HG03354 (cell line): ENCODE measurements at regions not wholly inside any gene's neighbourhood (a gene's known extent, or its start where the extent isn't known, plus 50 kb on each side); places are given as distances from the start of the nearest gene placed in this dataset.
A peak's percentile ranks its signal among the peaks of the same experiment; 100 is the strongest.
"Not testable (repeated sequence)": the region's sequence is repeated elsewhere in the genome, so short reads cannot be mapped to it uniquely, and the experiment has no call there.

Source experiments
- ATAC-seq: cut with Tn5 transposase; IDR thresholded peaks from one replicate; pipeline ENCODE4 v1.9.1; 2021; ENCODE audit warnings: mild to moderate bottlenecking; ENCODE audit not compliant: unreplicated experiment, poor library complexity, severe bottlenecking

DNA sequence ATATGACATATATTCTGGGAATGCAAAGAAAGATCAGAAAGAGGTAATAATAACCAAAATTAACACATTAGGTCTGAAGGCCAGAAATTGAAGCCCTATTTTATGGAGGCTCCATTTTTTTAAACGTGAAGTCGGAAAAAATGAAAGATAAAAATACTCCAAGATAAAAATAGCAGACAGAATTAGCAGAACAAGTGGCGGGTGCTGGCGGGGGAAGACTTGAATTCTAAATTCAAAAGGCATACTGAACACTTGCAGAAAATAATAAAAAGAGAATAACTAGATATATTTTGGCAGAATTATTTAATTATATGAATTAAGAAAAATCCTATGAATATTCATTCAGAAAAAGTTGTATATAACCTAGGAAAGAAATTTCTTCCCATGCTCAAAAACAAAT is 543.7 kb upstream of the ACO1 start:
- no peak for ATAC-seq

- no peak for ATAC-seq
These were observed 536.5 kb upstream of the ACO1 start for GRCh38 chr9:31847963-31848362.

DNA sequence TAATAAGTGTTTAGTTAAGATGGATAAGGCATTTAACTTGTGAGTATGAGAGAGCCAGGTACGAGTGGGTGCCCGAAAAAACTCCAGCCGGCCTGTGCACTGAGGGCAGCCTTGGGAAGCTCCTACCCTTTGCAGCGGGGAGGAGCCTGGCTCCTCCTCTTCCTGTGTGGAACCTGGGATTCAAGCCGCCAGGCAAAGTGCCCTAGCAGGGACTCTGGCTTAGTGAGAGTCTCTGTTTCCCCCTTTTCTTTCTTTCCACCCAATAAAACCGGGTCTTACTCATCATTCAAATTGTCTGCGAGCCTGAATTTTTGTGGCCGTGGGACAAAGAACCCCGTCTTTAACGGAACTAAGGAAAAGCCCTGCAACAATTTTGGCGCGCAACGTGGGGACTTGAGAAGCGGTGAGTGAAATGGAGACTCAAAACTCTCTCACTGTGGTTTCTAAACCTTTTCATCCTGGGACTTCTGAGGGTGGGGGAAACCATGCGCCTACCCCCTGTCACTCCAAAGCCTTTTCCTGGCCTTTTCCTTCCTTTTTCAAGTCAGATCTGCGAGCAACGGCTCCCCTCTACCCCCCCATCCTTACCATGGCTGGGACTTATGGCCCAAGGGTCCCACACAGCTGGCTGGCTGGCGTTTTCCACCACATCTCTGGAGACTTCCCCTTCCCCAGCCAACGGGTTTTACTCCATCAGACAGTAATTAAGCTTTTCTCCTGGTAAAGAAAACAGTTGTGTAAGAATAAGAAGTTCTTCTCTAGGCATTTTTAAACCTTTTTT is 535.7 kb upstream of the ACO1 start:
- no peak for ATAC-seq

GRCh38 chr9:31854187-31854586 is 530.3 kb upstream of the ACO1 start:
- ATAC-seq, result no peak

DNA sequence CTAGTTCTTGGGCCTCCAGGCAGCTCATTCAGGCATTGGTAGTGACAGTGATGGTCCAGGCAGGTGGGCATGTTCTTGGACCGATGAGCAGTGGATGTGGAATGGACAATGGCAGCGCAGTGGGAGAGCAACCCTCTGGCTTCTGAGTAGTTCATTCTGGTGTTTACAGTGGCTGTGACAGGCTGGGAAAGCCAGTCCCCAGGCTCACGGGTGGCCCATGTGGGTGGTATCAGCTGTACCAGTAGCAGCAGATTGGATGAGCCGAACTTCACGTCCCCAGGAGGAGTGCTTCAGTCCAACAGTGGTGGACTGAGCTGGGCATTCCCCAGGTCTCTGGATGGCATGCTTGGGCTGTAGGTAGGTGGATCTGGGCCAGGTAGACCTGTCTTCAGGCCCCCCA is 515.6 kb upstream of the ACO1 start:
- no peak for ATAC-seq

DNA sequence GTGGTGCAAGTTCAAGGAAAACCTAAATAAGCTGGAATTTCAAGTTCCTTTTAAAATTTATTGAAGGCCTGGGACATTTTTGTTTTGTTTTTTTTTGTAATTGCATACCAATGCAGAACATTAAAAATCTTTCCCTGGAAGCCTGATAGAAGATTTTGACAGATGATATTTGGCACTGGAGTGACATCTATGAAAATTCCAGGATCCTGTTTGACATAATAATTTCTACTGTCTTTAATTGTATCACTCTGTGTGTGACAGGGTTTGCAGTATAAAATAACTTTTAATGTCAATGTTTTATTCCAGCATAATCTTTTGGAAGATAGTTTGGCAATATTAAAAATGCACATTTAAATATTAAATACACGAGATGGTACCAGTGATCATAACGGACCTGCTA is 514.2 kb upstream of the ACO1 start:
- ATAC-seq, result no peak

GRCh38 chr9:31873722-31874121 is 510.7 kb upstream of the ACO1 start:
- no peak for ATAC-seq

GRCh38 chr9:31894008-31894407 is 490.4 kb upstream of the ACO1 start:
- no peak for ATAC-seq

DNA sequence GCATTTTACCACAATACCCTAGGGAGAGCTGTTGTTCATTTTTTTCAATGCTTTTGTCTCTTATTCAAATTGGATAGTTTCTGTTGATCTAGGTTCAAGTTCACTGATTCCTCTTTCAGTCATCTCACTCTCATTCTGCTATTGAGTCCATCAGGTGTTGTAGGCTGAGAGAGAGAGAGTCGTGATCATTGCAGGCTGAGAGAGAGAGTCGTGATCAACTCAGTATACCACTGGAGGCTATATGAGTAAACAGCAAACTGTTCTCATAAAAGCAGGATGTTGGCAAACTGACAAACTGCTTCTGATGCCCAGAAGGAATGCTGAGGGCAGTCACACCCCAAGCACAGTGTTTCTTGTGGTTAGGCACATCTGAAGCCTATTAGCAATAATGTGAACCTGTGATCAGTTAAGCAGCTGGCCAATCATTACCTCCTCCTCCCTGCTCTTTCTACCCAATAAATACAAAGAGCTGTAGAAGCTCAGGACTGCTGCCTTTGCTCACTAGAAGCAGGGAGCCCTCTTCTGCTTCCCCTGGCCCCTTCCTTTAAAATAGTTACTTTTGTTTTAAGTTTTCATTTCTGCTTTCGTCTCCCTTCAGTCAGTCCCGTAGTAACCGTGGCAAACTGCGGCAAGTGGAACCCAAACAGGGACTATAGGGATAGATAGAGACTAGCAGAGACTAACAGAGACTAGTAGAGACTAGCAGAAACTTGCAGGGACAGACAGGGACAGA is 476.1 kb upstream of the ACO1 start:
- peak; percentile 86 for ATAC-seq

- peak; percentile 48 for ATAC-seq
These were observed 475.5 kb upstream of the ACO1 start for GRCh38 chr9:31908891-31909480.

GRCh38 chr9:31912636-31913035 is 471.8 kb upstream of the ACO1 start:
- no peak for ATAC-seq

DNA sequence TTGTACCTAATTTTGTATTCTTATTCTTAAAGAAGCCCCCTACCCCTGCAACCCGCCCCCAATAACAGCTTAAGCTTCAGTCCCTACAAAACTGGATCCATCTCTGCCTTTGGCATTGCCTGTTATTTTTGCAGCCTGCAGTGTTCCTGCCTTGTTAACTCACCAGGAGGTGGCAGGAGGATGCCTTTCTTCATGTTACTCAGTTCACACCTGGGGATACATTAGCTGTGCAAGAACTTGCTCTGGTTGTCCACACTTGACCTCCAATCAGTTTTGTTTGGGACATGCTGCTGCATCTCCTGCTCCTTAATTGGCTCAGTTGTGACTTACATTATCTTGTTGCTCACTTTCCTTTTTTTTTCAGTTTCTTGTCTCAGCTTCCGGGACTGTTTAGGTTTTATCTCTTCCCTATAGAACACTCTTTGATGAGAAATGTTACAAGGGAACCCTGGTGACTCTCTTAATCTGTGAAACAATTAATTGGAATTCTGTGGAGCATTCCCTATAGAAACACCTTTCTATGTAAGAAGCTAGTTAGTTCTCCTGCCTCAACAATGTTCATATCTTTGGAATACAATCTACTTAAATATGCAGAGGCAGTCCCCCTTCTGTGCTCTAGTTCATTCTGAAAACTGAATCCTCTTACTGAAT is 467.7 kb upstream of the ACO1 start:
- ATAC-seq, result no peak

- not testable (repeated sequence) for ATAC-seq
These were observed 446.7 kb upstream of the ACO1 start for GRCh38 chr9:31937737-31938136.

GRCh38 chr9:31950756-31951155 is 433.7 kb upstream of the ACO1 start:
- ATAC-seq, result no peak

DNA sequence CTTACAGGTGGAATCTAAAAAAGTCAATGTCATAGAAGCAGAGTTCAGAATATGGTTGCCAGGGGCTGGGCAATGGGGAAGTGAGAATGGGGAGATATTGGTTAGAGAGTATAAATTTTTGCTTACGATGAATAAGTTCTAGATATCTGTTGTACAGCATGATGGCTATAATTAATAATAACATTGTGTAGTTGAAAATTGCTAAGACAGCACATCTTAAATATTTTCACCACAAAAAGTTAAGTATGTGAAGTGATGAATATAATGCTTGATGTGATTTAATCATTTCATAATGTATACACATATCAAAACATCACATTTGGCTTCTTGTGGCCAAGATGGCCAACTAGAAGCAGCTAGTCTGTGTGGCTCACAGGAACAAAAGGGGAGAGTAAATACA is 425.9 kb upstream of the ACO1 start:
- no peak for ATAC-seq

DNA sequence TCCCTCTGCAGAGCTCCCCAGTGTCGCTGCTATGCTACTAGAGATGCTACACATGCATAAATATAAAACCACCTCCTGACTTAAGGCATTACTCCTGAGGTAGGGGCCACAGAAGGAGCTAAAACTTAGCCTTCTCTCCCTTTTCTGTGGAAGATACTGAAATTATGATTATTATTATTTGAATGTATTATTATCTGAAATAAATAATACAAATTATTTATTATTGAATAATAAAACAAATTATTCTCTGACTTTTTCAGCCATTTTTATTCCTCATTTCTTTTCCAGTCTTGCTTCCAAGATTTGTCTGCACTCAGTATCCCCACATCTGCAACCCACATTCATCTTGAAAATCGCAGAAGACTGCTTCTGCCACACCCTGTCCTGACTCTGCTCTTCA is 414.9 kb upstream of the ACO1 start:
- ATAC-seq, result no peak

DNA sequence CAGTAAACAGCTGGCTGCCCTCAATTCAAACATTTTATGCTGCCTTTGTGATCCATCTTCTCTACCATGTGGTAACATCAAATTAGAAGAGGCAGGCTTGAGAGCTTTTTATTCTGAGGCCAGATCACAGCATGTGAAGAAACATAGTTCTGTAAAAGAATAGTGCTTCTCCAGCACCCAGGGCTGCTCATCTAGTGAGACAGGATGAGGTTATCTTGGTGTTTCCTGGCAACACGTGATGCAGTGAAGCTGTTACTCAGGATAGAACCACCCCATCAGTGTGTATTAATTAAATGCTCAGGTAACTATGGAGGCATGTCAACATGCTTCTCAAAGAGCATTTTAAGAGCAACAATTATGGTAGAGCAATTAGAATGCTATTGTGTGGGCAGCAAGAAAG is 400.5 kb upstream of the ACO1 start:
- ATAC-seq, result no peak

DNA sequence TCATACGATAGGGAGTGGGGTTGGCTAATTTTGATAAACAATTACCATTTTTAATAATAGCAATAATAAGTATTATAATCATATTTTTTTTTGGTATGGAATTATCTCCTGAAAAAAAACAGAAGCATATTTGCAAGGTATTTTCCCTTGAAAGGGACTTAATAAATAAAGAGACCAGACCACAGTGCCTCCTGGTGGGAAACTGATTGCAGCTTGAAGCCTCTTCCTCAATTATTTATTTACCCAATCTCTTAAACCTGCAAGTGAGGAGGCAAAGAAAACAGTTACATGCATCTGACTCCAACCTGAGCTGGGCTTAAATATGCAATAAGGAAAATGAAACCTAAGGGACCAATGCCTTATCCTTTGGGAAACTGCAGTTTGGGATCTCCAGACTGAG is 388.1 kb upstream of the ACO1 start:
- no peak for ATAC-seq

GRCh38 chr9:32004431-32005076 is 379.9 kb upstream of the ACO1 start:
- no peak for ATAC-seq

DNA sequence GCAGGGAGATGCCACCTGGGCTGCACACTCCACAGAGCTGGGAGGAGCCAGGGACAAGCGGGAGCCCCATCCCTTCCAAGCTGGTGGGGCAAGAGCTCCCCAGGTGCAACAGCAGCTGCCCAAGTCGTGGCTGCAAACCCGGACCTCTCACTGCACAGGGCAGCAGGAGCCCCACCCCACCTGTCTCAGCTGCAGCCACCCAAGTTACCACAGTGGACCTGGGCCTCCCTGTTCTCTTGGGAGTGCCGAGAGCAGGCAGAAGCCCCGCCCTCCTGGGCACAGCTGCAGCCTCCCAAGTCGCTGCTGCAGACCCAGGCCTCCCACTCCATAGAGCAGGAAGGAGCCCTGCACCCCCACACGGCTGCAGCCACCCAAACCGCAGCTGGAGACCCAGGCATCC is 374.1 kb upstream of the ACO1 start:
- no peak for ATAC-seq
